ENCODE measurements at regions not wholly inside any gene's neighbourhood (a gene's known extent, or its start where the extent isn't known, plus 50 kb on each side); places are given as distances from the start of the nearest gene placed in this dataset.

DNA sequence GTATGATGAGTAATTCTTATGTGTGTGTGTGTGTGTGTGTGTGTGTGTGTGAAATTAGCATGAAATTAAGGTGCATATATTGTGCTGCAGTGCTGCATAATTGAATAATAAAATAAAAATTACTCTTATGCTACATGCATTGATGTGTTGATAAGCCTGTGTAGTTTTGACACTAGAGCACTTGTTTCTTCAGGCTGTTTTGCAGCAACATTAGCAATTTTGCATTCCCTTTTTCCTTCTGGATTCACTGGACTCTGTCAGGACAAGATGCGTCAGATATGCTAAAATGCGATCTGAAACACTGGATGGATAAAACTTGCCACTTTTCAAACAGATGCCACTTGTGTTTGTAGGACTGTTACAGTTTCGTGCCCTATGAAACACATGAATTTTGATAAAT is 175.4 kb upstream of the ATP6AP2 start:
- TF ChIP-seq POLR2A (IDR thresholded peaks at IDR 0.05) = no peak
- TF ChIP-seq, protein P1, sequence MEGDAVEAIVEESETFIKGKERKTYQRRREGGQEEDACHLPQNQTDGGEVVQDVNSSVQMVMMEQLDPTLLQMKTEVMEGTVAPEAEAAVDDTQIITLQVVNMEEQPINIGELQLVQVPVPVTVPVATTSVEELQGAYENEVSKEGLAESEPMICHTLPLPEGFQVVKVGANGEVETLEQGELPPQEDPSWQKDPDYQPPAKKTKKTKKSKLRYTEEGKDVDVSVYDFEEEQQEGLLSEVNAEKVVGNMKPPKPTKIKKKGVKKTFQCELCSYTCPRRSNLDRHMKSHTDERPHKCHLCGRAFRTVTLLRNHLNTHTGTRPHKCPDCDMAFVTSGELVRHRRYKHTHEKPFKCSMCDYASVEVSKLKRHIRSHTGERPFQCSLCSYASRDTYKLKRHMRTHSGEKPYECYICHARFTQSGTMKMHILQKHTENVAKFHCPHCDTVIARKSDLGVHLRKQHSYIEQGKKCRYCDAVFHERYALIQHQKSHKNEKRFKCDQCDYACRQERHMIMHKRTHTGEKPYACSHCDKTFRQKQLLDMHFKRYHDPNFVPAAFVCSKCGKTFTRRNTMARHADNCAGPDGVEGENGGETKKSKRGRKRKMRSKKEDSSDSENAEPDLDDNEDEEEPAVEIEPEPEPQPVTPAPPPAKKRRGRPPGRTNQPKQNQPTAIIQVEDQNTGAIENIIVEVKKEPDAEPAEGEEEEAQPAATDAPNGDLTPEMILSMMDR (IDR thresholded peaks at IDR 0.05) = no peak

Measured in adrenal gland (tissue), 5 donors.